Liver (tissue), 8 donors: ENCODE measurements at regions not wholly inside any gene's neighbourhood (a gene's known extent, or its start where the extent isn't known, plus 50 kb on each side); places are given as distances from the start of the nearest gene placed in this dataset.

Source experiments
- DNase-seq: peaks from one replicate; pipeline ENCODE4 v3.0.0-alpha.2; 2017; ENCODE audit warnings: low spot score
- H3K27ac ChIP-seq, 2 donors: one replicate each; pipeline ENCODE4 v1.7.0; 2013; ENCODE audit warnings: inconsistent platforms in 2 of 2, low read length in 2 of 2, control low read depth in 1 of 2, low read depth in 1 of 2, mild to moderate bottlenecking in 1 of 2
- H3K27me3 ChIP-seq, 4 donors: one replicate each; pipeline versions ENCODE4 v1.6.1 to v1.7.0; 2013; ENCODE audit warnings: low read length in 3 of 4, inconsistent platforms in 1 of 4, mild to moderate bottlenecking in 1 of 4, moderate library complexity in 1 of 4; ENCODE audit not compliant: control insufficient read depth in 4 of 4, insufficient read depth in 4 of 4
- H3K36me3 ChIP-seq, 4 donors: one replicate each; pipeline versions ENCODE4 v1.6.1 to v1.7.0; 2013; ENCODE audit warnings: low read length in 3 of 4, mild to moderate bottlenecking in 3 of 4, low read depth in 1 of 4, moderate library complexity in 1 of 4; ENCODE audit not compliant: control insufficient read depth in 4 of 4, insufficient read depth in 3 of 4
- H3K4me1 ChIP-seq, 4 donors: one replicate each; pipeline versions ENCODE4 v1.6.1 to v1.7.0; 2013; ENCODE audit warnings: low read length in 3 of 4, mild to moderate bottlenecking in 3 of 4, moderate library complexity in 1 of 4; ENCODE audit not compliant: control insufficient read depth in 4 of 4, insufficient read depth in 4 of 4
- H3K4me3 ChIP-seq, 3 donors: one replicate each; pipeline versions ENCODE4 v1.6.1 to v1.7.0; 2013; ENCODE audit warnings: low read length in 3 of 3, control low read depth in 1 of 3, low read depth in 1 of 3, mild to moderate bottlenecking in 1 of 3
- H3K9ac ChIP-seq, 2 donors: one replicate each; pipeline ENCODE4 v1.7.0; 2013; ENCODE audit warnings: low read length in 2 of 2, mild to moderate bottlenecking in 2 of 2, moderate library complexity in 2 of 2, control low read depth in 1 of 2, low read depth in 1 of 2
- H3K9me3 ChIP-seq, 4 donors: one replicate each; pipeline versions ENCODE4 v1.6.1 to v1.7.0; 2013; ENCODE audit warnings: low read length in 3 of 4; ENCODE audit not compliant: control insufficient read depth in 4 of 4
- ATF3 ChIP-seq: IDR thresholded peaks from 2 replicates; pipeline ENCODE4 v1.6.1; 2016; ENCODE audit warnings: antibody characterized with exemption
- FOXA1 ChIP-seq: IDR thresholded peaks from 2 replicates; pipeline ENCODE4 v1.6.1; 2016; ENCODE audit warnings: antibody characterized with exemption
- FOXA2 ChIP-seq: IDR thresholded peaks from 2 replicates; pipeline ENCODE4 v1.6.1; 2016; ENCODE audit warnings: antibody characterized with exemption
- GABPA ChIP-seq, 2 donors: IDR thresholded peaks in 1 of 2; conservative IDR thresholded peaks in 1 of 2; 2 replicates each; pipeline ENCODE4 v1.6.1; 2016; ENCODE audit warnings: antibody characterized with exemption in 2 of 2, mild to moderate bottlenecking in 1 of 2, moderate library complexity in 1 of 2
- HNF4G ChIP-seq: IDR thresholded peaks from 2 replicates; pipeline ENCODE4 v1.6.1; 2016; ENCODE audit warnings: antibody characterized with exemption
- JUND ChIP-seq, 2 donors: IDR thresholded peaks; 2 replicates each; pipeline ENCODE4 v1.6.1; 2016; ENCODE audit warnings: antibody characterized with exemption in 2 of 2
- MAX ChIP-seq: IDR thresholded peaks from 2 replicates; pipeline ENCODE4 v1.6.1; 2016; ENCODE audit warnings: antibody characterized with exemption
- NR2F2 ChIP-seq: IDR thresholded peaks from 2 replicates; pipeline ENCODE4 v1.6.1; 2016; ENCODE audit warnings: antibody characterized with exemption
- RAD21 ChIP-seq, 2 donors: IDR thresholded peaks; 2 replicates each; pipeline ENCODE4 v1.6.1; 2016; ENCODE audit warnings: antibody characterized with exemption in 2 of 2, mild to moderate bottlenecking in 2 of 2
- REST ChIP-seq: IDR thresholded peaks from 2 replicates; pipeline ENCODE4 v1.6.1; 2016; ENCODE audit warnings: antibody characterized with exemption, mild to moderate bottlenecking
- RXRA ChIP-seq, 2 donors: IDR thresholded peaks; 2 replicates each; pipeline ENCODE4 v1.6.1; 2017 to 2018; ENCODE audit warnings: antibody characterized with exemption in 2 of 2, mild to moderate bottlenecking in 1 of 2
- SP1 ChIP-seq: IDR thresholded peaks from 2 replicates; pipeline ENCODE4 v1.6.1; 2018; ENCODE audit warnings: antibody characterized with exemption, mild to moderate bottlenecking
- TAF1 ChIP-seq: conservative IDR thresholded peaks from 2 replicates; pipeline ENCODE4 v1.6.1; 2016; ENCODE audit warnings: antibody characterized with exemption, mild to moderate bottlenecking
- WGBS: extraction: QIAGEN DNeasy Blood & Tissue Kit; methylation state at CpG from one replicate; pipeline ENCODE4 v1.1.7; 2013; 5-methylcytosine and 5-hydroxymethylcytosine counted together
- TF ChIP-seq, protein P1 (sequence below): fragments of 150-350 bp; IDR thresholded peaks from 2 replicates; pipeline ENCODE4 v1.5.1; 2017; ENCODE audit warnings: improper control_type of control experiment, low read depth, low read length; ENCODE audit not compliant: missing input control
- donor health status: healthy.
- donor health status: healthy.
- donor health status: healthy.
- donor health status: healthy.
- donor health status: healthy.

DNA sequence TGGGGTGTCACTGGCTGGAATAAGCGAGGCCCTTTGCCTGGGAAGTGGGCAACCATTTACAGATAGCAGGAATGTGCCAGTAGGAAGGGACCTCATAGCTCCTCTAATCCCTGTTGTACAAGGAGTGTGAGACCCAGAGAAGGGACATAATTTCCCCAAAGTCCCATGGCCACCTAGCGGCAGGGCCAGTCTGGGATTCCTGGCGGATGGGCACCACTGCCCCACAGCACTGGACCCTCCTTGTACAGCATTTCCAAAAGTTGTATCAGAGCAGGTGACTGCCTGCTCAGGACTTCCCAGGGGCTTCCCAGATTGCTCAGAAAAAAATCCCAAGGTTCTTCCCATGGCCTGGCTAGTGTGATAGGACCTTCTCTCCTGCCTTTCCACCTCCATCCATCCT, 185.8 kb downstream of the GLI2 start:
- Histone ChIP-seq H3K27ac (no peak overlapping the region), H3K9ac (no peak overlapping the region), H3K4me1 (no peaks in the 10 kb centered on the region), H3K27me3 (no peaks in the 10 kb centered on the region), H3K9me3 (no peaks in the 10 kb centered on the region), H3K4me3 (no peak overlapping the region), H3K36me3 (no peaks in the 10 kb centered on the region)
- 96% methylated on average over 3 of the region's 3 CpGs for WGBS
- DNase-seq = no peak
- TF ChIP-seq HNF4G (no peak), TAF1 (no peak), FOXA2 (no peak), REST (no peak), MAX (no peak), NR2F2 (no peak)
- TF ChIP-seq, protein P1, sequence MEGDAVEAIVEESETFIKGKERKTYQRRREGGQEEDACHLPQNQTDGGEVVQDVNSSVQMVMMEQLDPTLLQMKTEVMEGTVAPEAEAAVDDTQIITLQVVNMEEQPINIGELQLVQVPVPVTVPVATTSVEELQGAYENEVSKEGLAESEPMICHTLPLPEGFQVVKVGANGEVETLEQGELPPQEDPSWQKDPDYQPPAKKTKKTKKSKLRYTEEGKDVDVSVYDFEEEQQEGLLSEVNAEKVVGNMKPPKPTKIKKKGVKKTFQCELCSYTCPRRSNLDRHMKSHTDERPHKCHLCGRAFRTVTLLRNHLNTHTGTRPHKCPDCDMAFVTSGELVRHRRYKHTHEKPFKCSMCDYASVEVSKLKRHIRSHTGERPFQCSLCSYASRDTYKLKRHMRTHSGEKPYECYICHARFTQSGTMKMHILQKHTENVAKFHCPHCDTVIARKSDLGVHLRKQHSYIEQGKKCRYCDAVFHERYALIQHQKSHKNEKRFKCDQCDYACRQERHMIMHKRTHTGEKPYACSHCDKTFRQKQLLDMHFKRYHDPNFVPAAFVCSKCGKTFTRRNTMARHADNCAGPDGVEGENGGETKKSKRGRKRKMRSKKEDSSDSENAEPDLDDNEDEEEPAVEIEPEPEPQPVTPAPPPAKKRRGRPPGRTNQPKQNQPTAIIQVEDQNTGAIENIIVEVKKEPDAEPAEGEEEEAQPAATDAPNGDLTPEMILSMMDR = no peak

- no peak for DNase-seq
- H3K4me3 ChIP-seq = no peak overlapping the region
- H3K36me3 ChIP-seq = no peaks in the 10 kb centered on the region
- H3K4me1 ChIP-seq = no peaks in the 10 kb centered on the region
- TF ChIP-seq MAX (no peak), HNF4G (no peak)
- H3K9me3 ChIP-seq = no peaks in the 10 kb centered on the region
- no peak overlapping the region for H3K27ac ChIP-seq
- H3K9ac ChIP-seq = no peak overlapping the region
- no peaks in the 10 kb centered on the region for H3K27me3 ChIP-seq
- 95% methylated on average over 6 of the region's 6 CpGs for WGBS
Measured at GRCh38 chr2:120922571-120923332, 187.1 kb downstream of the GLI2 start.

DNA sequence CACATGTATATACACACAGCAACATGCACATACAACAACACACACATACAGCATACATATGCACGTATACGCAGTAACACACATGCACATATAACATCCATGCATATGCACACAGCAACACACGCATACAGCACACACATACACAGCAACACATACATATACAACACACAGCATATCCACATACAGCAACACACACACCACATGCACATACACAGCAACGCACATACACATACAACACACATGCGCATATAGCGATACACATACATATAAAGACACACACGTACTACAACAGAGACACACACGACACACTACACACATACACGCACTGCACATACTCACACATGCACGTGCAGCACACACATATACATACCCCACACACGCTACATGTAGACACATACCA, 187.8 kb downstream of the GLI2 start:
- 97% methylated on average over 11 of the region's 11 CpGs for WGBS
- no peaks in the 10 kb centered on the region for H3K27me3 ChIP-seq
- no peak overlapping the region for H3K27ac ChIP-seq
- H3K36me3 ChIP-seq = no peaks in the 10 kb centered on the region
- H3K4me3 ChIP-seq = no peak overlapping the region
- no peaks in the 10 kb centered on the region for H3K4me1 ChIP-seq
- no peaks in the 10 kb centered on the region for H3K9me3 ChIP-seq
- DNase-seq = no peak
- H3K9ac ChIP-seq = no peak overlapping the region
- TF ChIP-seq FOXA1 (no peak), GABPA (IDR thresholded peaks at IDR 0.05 in 1 of 2, conservative IDR thresholded peaks at IDR 0.05 in 1 of 2) (no peak), FOXA2 (no peak), SP1 (no peak), HNF4G (no peak), ATF3 (no peak), RXRA (IDR thresholded peaks at IDR 0.05) (no peak), REST (no peak), JUND (IDR thresholded peaks at IDR 0.05) (no peak), RAD21 (IDR thresholded peaks at IDR 0.05) (no peak)
- TF ChIP-seq, protein P1 = no peak
